CD14-positive monocyte (primary cell): ENCODE measurements at regions not wholly inside any gene's neighbourhood (a gene's known extent, or its start where the extent isn't known, plus 50 kb on each side); places are given as distances from the start of the nearest gene placed in this dataset.
A peak's percentile ranks its signal among the peaks of the same experiment; 100 is the strongest.

Experiments used
- DNase-seq, 3 donors: peaks; one replicate each; pipeline ENCODE4 v3.0.0-alpha.2; 2011 to 2022
- H2AFZ ChIP-seq: 2 replicates; pipeline ENCODE4 v1.6.0; 2012; ENCODE audit warnings: mild to moderate bottlenecking, low read depth, low read length, inconsistent platforms; ENCODE audit not compliant: insufficient read depth, poor library complexity, severe bottlenecking
- H3K27ac ChIP-seq, 2 donors: 1 replicate in 1 of 2; 2 replicates in 1 of 2; pipeline ENCODE4 v1.5.1; 2012 to 2013; ENCODE audit warnings: low read length in 2 of 2, control low read depth in 1 of 2, inconsistent platforms in 1 of 2, low read depth in 1 of 2, mild to moderate bottlenecking in 1 of 2
- H3K27me3 ChIP-seq, 2 donors: one replicate each; pipeline versions ENCODE4 v1.6.0 to v1.6.1; 2011 to 2013; ENCODE audit warnings: low read length in 2 of 2; ENCODE audit not compliant: control insufficient read depth in 2 of 2, insufficient read depth in 2 of 2
- H3K36me3 ChIP-seq, 2 donors: replicated peaks in 1 of 2; 1 replicate in 1 of 2; 2 replicates in 1 of 2; pipeline versions ENCODE4 v1.5.1 to v1.6.1; 2012 to 2013; ENCODE audit warnings: low read length in 2 of 2, control low read depth in 1 of 2, inconsistent platforms in 1 of 2, mild to moderate bottlenecking in 1 of 2; ENCODE audit not compliant: insufficient read depth in 2 of 2, control insufficient read depth in 1 of 2
- H3K4me1 ChIP-seq, 2 donors: 1 replicate in 1 of 2; 2 replicates in 1 of 2; pipeline versions ENCODE4 v1.5.1 to v1.6.1; 2012 to 2013; ENCODE audit warnings: low read length in 2 of 2, control low read depth in 1 of 2, inconsistent platforms in 1 of 2, mild to moderate bottlenecking in 1 of 2, moderate library complexity in 1 of 2; ENCODE audit not compliant: insufficient read depth in 2 of 2, control insufficient read depth in 1 of 2
- H3K4me2 ChIP-seq: replicated peaks from 2 replicates; pipeline ENCODE3; 2012; ENCODE audit warnings: low read length, moderate library complexity, mild to moderate bottlenecking; ENCODE audit not compliant: poor library complexity, severe bottlenecking; ENCODE audit errors: extremely low read depth
- H3K4me3 ChIP-seq, 3 experiments: fragments of 200-600 bp in 1 of 3; sonication (generic) in 1 of 3; replicated peaks in 1 of 3; 1 replicate in 2 of 3; 2 replicates in 1 of 3; pipeline ENCODE4 v1.5.1; 2011 to 2013; ENCODE audit warnings: low read length in 3 of 3, mild to moderate bottlenecking in 3 of 3, control low read depth in 2 of 3, low read depth in 2 of 3, inconsistent platforms in 1 of 3, moderate library complexity in 1 of 3
- H3K79me2 ChIP-seq: 2 replicates; pipeline ENCODE4 v1.6.0; 2012; ENCODE audit warnings: mild to moderate bottlenecking, control low read depth, inconsistent platforms, low read length, moderate library complexity; ENCODE audit not compliant: insufficient read depth
- H3K9ac ChIP-seq: 2 replicates; pipeline ENCODE4 v1.6.0; 2017; ENCODE audit warnings: low read length, mild to moderate bottlenecking; ENCODE audit not compliant: insufficient read depth, poor library complexity, severe bottlenecking
- H3K9me3 ChIP-seq, 2 donors: replicated peaks in 1 of 2; 1 replicate in 1 of 2; 2 replicates in 1 of 2; pipeline versions ENCODE4 v1.5.1 to v1.6.1; 2012 to 2013; ENCODE audit warnings: low read length in 2 of 2, control low read depth in 1 of 2; ENCODE audit not compliant: control insufficient read depth in 1 of 2, insufficient read depth in 1 of 2
- H4K20me1 ChIP-seq: 2 replicates; pipeline ENCODE4 v1.6.0; 2012; ENCODE audit warnings: mild to moderate bottlenecking, low read length, control low read depth, moderate library complexity; ENCODE audit not compliant: insufficient read depth
- H3K27ac Mint-ChIP-seq, 7 donors: one replicate each; pipeline ENCODE4 v1.8.0; 2020; ENCODE audit warnings: mild to moderate bottlenecking in 7 of 7, mixed read lengths in 7 of 7, moderate library complexity in 6 of 7, inconsistent platforms in 2 of 7
- H3K27me3 Mint-ChIP-seq, 3 donors: one replicate each; pipeline ENCODE4 v1.8.0; 2021 to 2022; ENCODE audit warnings: low read depth in 3 of 3, mild to moderate bottlenecking in 3 of 3, mixed read lengths in 3 of 3, moderate library complexity in 3 of 3, inconsistent platforms in 1 of 3
- H3K36me3 Mint-ChIP-seq, 2 donors: one replicate each; pipeline ENCODE4 v1.8.0; 2020; ENCODE audit warnings: mixed read lengths in 2 of 2, inconsistent platforms in 1 of 2, mild to moderate bottlenecking in 1 of 2
- H3K4me1 Mint-ChIP-seq: one replicate; pipeline ENCODE4 v1.8.0; 2020; ENCODE audit warnings: mild to moderate bottlenecking, mixed read lengths
- H3K4me3 Mint-ChIP-seq, 2 donors: one replicate each; pipeline ENCODE4 v1.8.0; 2020; ENCODE audit warnings: mild to moderate bottlenecking in 2 of 2, mixed read lengths in 2 of 2, moderate library complexity in 1 of 2
- H3K9me3 Mint-ChIP-seq, 7 donors: one replicate each; pipeline ENCODE4 v1.8.0; 2020 to 2022; ENCODE audit warnings: mixed read lengths in 7 of 7, mild to moderate bottlenecking in 6 of 7, moderate library complexity in 6 of 7, inconsistent platforms in 2 of 7
- CTCF ChIP-seq: fragments of 200-600 bp; IDR thresholded peaks from one replicate; pipeline ENCODE4 v1.8.0; 2022; ENCODE audit warnings: antibody characterized with exemption, mild to moderate bottlenecking
- WGBS: methylation state at CpG from one replicate; pipeline ENCODE4 v1.1.5; 2013; ENCODE audit warnings: missing lambda C conversion rate; ENCODE audit not compliant: insufficient coverage; 5-methylcytosine and 5-hydroxymethylcytosine counted together
- intact Hi-C, 2 donors: fragments of 100-400 bp; cut with micrococcal nuclease; formaldehyde crosslinking; loops; one replicate each; pipeline versions ENCODE4 v1.15.0 to v1.15.1; 2023

GRCh38 chr1:186609183-186609582 is 71.0 kb downstream of the PTGS2 start:
- Mint-ChIP-seq H3K4me1 (peaks cover 12% of the 10 kb centered on the region), H3K27me3 (peaks cover 0 to 4% (median 0%) of the 10 kb centered on the region in 3 donors), H3K27ac (no peak overlapping the region), H3K4me3 (no peak overlapping the region), H3K36me3 (no peaks in the 10 kb centered on the region), H3K9me3 (peaks cover 0 to 2% (median 0%) of the 10 kb centered on the region in 7 donors)
- no peaks in the 10 kb centered on the region for H3K27me3 ChIP-seq
- H3K36me3 ChIP-seq: no peaks in the 10 kb centered on the region
- H3K27ac ChIP-seq: no peak overlapping the region
- no peak overlapping the region for H3K4me2 ChIP-seq
- no peak overlapping the region for H2AFZ ChIP-seq
- H3K9ac ChIP-seq: no peak overlapping the region
- intact Hi-C loops: loop anchor here (5.0 kb wide), 2 partner anchors 373 to 378 kb away; no protein-coding TSS in a partner anchor
- no peak overlapping the region for H3K4me3 ChIP-seq
- H3K79me2 ChIP-seq: no peaks in the 10 kb centered on the region
- no peak for DNase-seq
- no peaks in the 10 kb centered on the region for H3K9me3 ChIP-seq
- peaks cover 0 to 2% of the 10 kb centered on the region in 2 donors for H3K4me1 ChIP-seq
- no peaks in the 10 kb centered on the region for H4K20me1 ChIP-seq
- TF ChIP-seq CTCF: no peak

GRCh38 chr1:186605762-186606350 is 74.4 kb downstream of the PTGS2 start:
- Mint-ChIP-seq H3K36me3 (no peaks in the 10 kb centered on the region), H3K27ac (peak overlapping the region in 2 of 7 donors; percentile 73 to 80), H3K4me3 (no peak overlapping the region), H3K4me1 (peaks cover 7% of the 10 kb centered on the region), H3K27me3 (peaks cover 0 to 1% (median 0%) of the 10 kb centered on the region in 3 donors), H3K9me3 (peaks cover 0 to 4% (median 1%) of the 10 kb centered on the region in 7 donors)
- Histone ChIP-seq H3K9me3 (no peaks in the 10 kb centered on the region), H3K79me2 (no peaks in the 10 kb centered on the region), H3K4me1 (peaks cover 0 to 1% of the 10 kb centered on the region in 2 donors), H2AFZ (peak overlapping the region; percentile 54), H4K20me1 (no peaks in the 10 kb centered on the region), H3K36me3 (no peaks in the 10 kb centered on the region), H3K9ac (no peak overlapping the region), H3K4me3 (no peak overlapping the region), H3K27me3 (no peaks in the 10 kb centered on the region), H3K4me2 (no peak overlapping the region), H3K27ac (no peak overlapping the region)
- peak; percentile 47 to 72 (median 68) for DNase-seq
- intact Hi-C loops: loop anchor here (5.0 kb wide), 2 partner anchors 376 to 381 kb away; no protein-coding TSS in a partner anchor
- 42% methylated on average over 2 of the region's 4 CpGs for WGBS
- TF ChIP-seq CTCF: peak; percentile 86
